Erythroblast (primary cell): ENCODE measurements at regions not wholly inside any gene's neighbourhood (a gene's known extent, or its start where the extent isn't known, plus 50 kb on each side); places are given as distances from the start of the nearest gene placed in this dataset.
"Not testable (repeated sequence)": the region's sequence is repeated elsewhere in the genome, so short reads cannot be mapped to it uniquely, and the experiment has no call there.

ENCODE experiments used
- DNase-seq, 2 experiments: peaks; one replicate each; lab custom pipeline; 2025; lab: John Stamatoyannopoulos, UW
- GATA1 ChIP-seq: IDR thresholded peaks from 2 replicates; pipeline ENCODE4 v1.6.1; 2011; ENCODE audit warnings: low read depth, mild to moderate bottlenecking, control low read depth, low read length, moderate library complexity
- POLR2A ChIP-seq: IDR thresholded peaks from 2 replicates; pipeline ENCODE4 v1.6.1; 2011; ENCODE audit warnings: mild to moderate bottlenecking, low read length

DNA sequence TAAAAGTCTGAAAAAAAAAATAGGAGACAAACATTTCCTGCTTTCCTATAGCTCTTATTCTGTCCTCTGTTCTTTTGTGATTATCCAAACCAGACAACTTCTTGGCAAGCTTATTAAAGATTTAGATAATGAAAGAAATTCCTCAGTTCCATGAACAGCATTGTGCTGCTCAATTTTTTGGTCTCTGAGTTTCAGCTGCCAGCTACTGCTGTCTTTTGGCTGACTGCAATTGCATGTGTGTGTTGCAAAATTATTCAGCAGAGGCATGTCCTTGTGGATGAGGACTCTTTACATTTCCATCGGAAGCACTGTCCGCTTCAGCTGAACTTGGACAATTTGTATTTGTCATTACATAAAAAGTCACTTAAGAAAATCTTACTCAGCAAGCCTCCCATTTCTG is 397.3 kb upstream of the RASGRP1 start:
- DNase-seq: no peak
- TF ChIP-seq POLR2A: no peak
- no peak for TF ChIP-seq GATA1

- TF ChIP-seq GATA1 (no peak), POLR2A (no peak)
- DNase-seq: no peak
These were observed 408.2 kb upstream of the RASGRP1 start for GRCh38 chr15:38972831-38973230.

DNA sequence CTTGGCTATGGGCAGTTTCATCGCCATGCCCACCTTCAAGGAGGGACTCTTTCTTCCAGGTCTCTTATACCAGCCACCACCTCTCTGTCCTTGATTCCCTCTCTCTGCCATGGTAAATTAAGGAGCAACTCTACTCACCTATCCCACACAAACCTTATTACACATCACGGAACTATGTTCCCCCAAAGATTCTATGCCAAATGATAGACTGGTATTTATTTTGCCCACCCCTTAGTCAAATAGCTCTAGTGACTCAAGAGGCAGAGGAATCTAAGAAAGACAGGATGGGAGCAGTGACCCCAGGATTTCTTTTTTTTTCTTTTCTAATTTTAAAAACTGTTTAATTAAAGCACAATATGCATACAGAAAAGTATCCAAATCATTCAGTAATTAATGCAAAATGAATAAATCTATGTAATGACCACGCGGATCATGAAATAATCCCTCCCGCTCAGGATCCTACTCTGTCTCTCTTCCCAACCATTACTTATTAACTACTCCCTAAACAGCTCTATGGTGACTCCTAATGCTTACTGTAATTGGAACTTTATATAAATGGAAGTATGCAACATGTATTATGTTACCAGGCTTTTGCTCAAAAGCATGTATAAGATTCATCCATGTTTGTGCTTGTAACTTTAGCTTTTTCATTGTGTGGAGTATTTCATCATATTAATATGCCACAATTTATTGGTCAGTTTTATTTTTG is 410.8 kb upstream of the RASGRP1 start:
- DNase-seq: no peak
- no peak for TF ChIP-seq POLR2A
- no peak for TF ChIP-seq GATA1

- no peak for DNase-seq
- no peak for TF ChIP-seq POLR2A
- TF ChIP-seq GATA1: no peak
These were observed 426.5 kb upstream of the RASGRP1 start for GRCh38 chr15:38991126-38991525.

DNA sequence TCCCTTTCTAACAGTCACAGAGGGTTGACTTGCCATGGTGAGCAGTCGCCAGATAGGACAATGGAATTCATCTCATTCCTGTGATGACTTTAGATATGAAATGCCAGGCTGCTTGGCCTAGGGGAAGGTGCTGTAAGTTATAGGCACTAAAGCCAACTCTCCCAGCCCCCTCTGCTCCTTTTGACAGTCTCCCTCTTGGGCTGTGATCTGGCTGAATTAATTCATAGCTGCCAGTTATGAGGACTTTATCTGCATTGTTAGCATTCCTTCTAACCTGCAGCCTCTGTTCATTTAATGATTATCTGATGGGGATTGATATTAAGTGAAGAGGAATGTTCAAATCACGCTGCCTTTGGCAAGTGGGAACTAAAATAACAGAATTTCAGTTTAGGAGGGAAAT is 427.1 kb upstream of the RASGRP1 start:
- TF ChIP-seq GATA1: no peak
- TF ChIP-seq POLR2A: no peak

DNA sequence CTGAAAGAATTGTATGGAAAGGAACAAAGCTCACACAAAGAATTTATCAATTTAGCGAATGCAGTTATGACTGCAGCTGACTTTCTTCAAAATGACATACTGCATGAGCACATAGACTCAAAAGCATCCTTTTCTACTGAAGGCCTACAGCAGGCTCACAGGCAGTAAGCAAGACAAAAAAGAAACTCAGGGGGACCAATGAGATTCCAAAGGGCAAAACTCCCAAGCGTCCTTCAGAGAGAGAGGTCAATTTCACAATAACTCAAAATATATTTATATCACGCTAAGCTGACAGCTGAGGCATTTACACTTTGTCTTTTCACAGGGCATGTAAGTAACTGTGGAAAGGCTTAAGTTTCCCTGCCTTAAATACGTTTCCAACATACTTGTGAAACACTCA is 427.9 kb upstream of the RASGRP1 start:
- TF ChIP-seq POLR2A: no peak
- TF ChIP-seq GATA1: no peak
- DNase-seq: no peak

More for the DNA sequence above, 427.1 kb upstream of the RASGRP1 start:
- no peak for DNase-seq

- DNase-seq: no peak
- TF ChIP-seq GATA1: no peak
- TF ChIP-seq POLR2A: no peak
These were observed 428.3 kb upstream of the RASGRP1 start for GRCh38 chr15:38992930-38993329.

GRCh38 chr15:38994310-38994709 is 429.7 kb upstream of the RASGRP1 start:
- TF ChIP-seq GATA1 (no peak), POLR2A (no peak)
- DNase-seq: no peak

DNA sequence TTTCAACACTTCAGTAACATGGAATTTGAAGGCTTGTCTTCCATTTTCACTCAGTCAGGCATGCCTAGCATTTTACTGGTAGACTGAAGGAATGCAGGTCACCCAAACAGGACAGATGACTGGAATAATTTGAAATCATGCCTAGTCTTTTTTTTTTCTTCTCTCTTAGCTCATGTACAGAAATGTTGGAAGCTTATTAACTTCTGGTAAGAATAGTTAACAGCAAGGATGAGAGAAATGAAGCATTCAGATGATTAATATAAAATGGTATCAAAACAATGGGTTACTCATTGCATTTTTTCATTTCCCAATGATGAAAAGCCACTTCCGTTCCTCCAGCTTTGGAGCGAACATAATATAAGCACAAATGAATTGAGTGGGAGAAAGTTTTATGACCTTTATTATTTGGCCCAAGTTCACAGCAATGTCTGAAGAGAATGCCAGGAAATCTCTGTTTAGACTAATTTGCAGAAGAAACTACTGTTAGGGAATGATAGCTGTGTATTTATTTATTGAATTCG is 431.6 kb upstream of the RASGRP1 start:
- TF ChIP-seq GATA1 (no peak), POLR2A (no peak)
- DNase-seq: no peak

DNA sequence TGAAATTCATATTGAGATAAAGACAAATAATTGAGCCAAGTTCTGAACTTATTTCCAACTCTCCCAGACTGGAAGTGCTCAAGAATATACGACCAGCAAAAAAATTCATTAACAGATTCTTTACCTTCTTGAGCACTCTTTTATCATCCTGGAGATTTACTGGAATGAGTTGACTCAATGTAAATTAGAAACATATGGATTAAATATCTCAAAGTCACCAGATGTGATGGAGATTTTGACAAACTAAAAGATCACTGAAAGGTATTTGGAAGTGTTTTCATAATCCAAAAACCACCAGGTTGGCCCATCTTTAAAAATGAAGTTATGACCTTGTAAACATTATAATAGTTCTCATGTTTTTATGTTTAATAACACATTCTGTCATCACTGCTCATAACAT is 433.2 kb upstream of the RASGRP1 start:
- no peak for DNase-seq
- no peak for TF ChIP-seq GATA1
- no peak for TF ChIP-seq POLR2A

DNA sequence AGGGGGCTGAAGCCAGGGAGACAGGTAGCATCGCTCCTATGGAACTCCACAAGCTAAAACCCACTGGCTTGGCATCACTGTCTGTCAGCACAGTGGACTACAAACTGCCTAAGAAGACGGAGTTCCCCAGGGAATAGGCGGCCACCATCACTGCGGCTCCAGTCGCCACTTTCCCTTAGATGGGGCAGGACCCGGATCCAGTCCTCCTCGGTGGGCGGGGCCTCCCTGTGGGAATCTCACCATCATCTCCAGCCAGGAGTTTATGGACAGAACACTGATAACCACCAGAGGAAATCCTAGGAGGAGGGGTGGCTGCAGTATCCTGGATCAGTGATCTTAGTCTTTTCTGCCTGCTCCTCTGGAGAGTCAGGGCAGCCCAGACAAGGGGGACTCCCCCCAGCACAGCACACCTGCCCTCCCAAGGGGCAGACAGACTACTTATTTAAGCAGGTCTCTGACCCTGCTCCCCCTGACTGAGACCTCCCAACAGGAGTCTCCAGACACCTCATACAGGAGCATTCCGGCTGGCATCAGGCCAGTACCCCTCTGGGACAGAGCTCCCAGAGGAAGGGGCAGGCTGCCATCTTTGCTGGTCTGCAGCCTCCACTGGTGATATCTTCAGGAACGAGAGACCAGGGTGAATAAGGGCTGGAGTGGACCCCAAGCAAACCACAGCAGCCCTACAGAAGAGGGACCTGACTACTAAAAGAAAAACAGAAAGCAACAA is 435.6 kb upstream of the RASGRP1 start:
- TF ChIP-seq POLR2A (no peak), GATA1 (no peak)

GRCh38 chr15:39009740-39010139 is 445.1 kb upstream of the RASGRP1 start:
- no peak for TF ChIP-seq POLR2A
- no peak for TF ChIP-seq GATA1
- DNase-seq: no peak

More for the DNA sequence above, 435.6 kb upstream of the RASGRP1 start:
- no peak for DNase-seq

DNA sequence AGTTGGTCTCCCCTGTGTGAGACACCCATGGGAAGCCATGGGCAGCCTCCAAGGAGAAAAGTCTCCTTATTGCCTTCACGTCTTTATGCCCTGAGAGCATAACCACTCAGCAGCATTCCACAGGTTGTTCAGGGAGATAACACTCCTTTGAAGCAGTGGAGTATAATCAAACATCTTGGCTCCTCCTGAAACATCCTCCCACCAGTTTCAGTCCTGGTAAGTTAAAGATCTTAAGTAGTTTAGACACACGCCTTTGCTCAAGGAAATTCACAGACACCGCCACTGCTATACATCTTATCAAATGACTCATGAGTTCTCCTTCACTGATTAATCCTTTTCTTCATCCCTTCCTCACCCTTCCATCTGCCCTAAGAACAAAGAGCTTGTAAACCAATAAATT is 446.5 kb upstream of the RASGRP1 start:
- not testable (repeated sequence) for DNase-seq

GRCh38 chr15:39013262-39013661 is 448.6 kb upstream of the RASGRP1 start:
- DNase-seq: no peak
- no peak for TF ChIP-seq GATA1
- TF ChIP-seq POLR2A: no peak

DNA sequence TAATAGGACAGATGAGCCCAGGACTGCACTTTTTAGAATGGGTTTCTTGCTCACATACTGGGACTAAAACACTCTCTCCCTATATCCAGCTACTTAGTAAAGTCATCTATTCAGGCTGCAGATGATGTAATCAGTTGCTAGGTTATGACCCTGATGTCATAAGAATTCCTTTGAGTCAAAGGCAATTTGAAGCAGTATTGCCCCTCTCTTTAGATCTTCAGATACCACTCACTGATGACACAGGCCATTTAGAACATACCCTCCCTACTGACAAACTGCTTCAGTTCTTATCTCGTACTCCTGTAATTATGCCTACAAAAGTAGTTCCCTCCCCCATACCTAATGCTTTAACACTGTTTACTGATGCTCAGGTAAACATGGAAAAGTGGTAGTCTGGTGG is 450.1 kb upstream of the RASGRP1 start:
- DNase-seq: no peak
- no peak for TF ChIP-seq POLR2A
- TF ChIP-seq GATA1: no peak
